BLaER1 (cell line): ENCODE measurements at regions not wholly inside any gene's neighbourhood (a gene's known extent, or its start where the extent isn't known, plus 50 kb on each side); places are given as distances from the start of the nearest gene placed in this dataset.
"Not testable (repeated sequence)": the region's sequence is repeated elsewhere in the genome, so short reads cannot be mapped to it uniquely, and the experiment has no call there.

Experiments used
- H3K27ac ChIP-seq: shearing (Covaris generic); formaldehyde crosslinking; 2 replicates; pipeline ENCODE4 v1.8.1; 2022
- H3K27me3 ChIP-seq: shearing (Covaris generic); formaldehyde crosslinking; 2 replicates; pipeline ENCODE4 v1.8.1; 2022
- H3K36me3 ChIP-seq: shearing (Covaris generic); formaldehyde crosslinking; 2 replicates; pipeline ENCODE4 v1.8.1; 2022
- H3K4me1 ChIP-seq: shearing (Covaris generic); formaldehyde crosslinking; 2 replicates; pipeline ENCODE4 v1.8.1; 2022
- H3K4me2 ChIP-seq: shearing (Covaris generic); formaldehyde crosslinking; 2 replicates; pipeline ENCODE4 v1.8.1; 2022
- H3K4me3 ChIP-seq: shearing (Covaris generic); formaldehyde crosslinking; 2 replicates; pipeline ENCODE4 v1.8.1; 2022
- H3K9ac ChIP-seq: shearing (Covaris generic); formaldehyde crosslinking; 2 replicates; pipeline ENCODE4 v1.8.1; 2022
- H3K9me3 ChIP-seq: shearing (Covaris generic); formaldehyde crosslinking; 2 replicates; pipeline ENCODE4 v1.8.1; 2022
- H4K20me1 ChIP-seq: shearing (Covaris generic); formaldehyde crosslinking; 2 replicates; pipeline ENCODE4 v1.8.1; 2022
- Cebpa-rat ChIP-seq: shearing (Covaris generic); IDR thresholded peaks from 2 replicates; pipeline ENCODE4 v1.8.1; 2022

GRCh38 chr5:75824323-75824722 lies 107.1 kb upstream of the POC5 start:
- no peaks in the 10 kb centered on the region for H3K27me3 ChIP-seq
- no peaks in the 10 kb centered on the region for H3K36me3 ChIP-seq
- no peak overlapping the region for H3K4me2 ChIP-seq
- H3K4me3 ChIP-seq, result no peak overlapping the region
- no peaks in the 10 kb centered on the region for H4K20me1 ChIP-seq
- H3K27ac ChIP-seq, result no peak overlapping the region
- TF ChIP-seq Cebpa-rat, result no peak
- no peaks in the 10 kb centered on the region for H3K4me1 ChIP-seq
- no peaks in the 10 kb centered on the region for H3K9me3 ChIP-seq
- H3K9ac ChIP-seq, result no peak overlapping the region

- Histone ChIP-seq H3K9me3 (no peaks in the 10 kb centered on the region), H4K20me1 (no peaks in the 10 kb centered on the region), H3K4me3 (no peak overlapping the region), H3K27me3 (no peaks in the 10 kb centered on the region), H3K4me1 (no peaks in the 10 kb centered on the region), H3K9ac (no peak overlapping the region), H3K4me2 (no peak overlapping the region), H3K36me3 (no peaks in the 10 kb centered on the region), H3K27ac (no peak overlapping the region)
- no peak for TF ChIP-seq Cebpa-rat
Observed at GRCh38 chr5:75823811-75824210, 106.6 kb upstream of the POC5 start.

- Histone ChIP-seq H3K9ac (no peak overlapping the region), H3K36me3 (no peaks in the 10 kb centered on the region)
Observed at GRCh38 chr5:75818661-75819060, 101.4 kb upstream of the POC5 start.

GRCh38 chr5:75799695-75800094 lies 82.5 kb upstream of the POC5 start:
- not testable (repeated sequence) for H3K36me3 ChIP-seq, H3K9ac ChIP-seq, H3K27ac ChIP-seq, H3K4me3 ChIP-seq, H3K27me3 ChIP-seq, H3K4me1 ChIP-seq, H3K4me2 ChIP-seq, H4K20me1 ChIP-seq
- peaks cover 22% of the 10 kb centered on the region for H3K9me3 ChIP-seq

More at GRCh38 chr5:75818661-75819060, 101.4 kb upstream of the POC5 start:
- Histone ChIP-seq H3K27me3 (no peaks in the 10 kb centered on the region), H3K9me3 (no peaks in the 10 kb centered on the region), H3K4me2 (no peak overlapping the region), H3K4me3 (no peak overlapping the region), H4K20me1 (no peaks in the 10 kb centered on the region), H3K27ac (no peak overlapping the region), H3K4me1 (no peaks in the 10 kb centered on the region)
- no peak for TF ChIP-seq Cebpa-rat

GRCh38 chr5:75769338-75769737 lies 52.1 kb upstream of the POC5 start:
- not testable (repeated sequence) for H3K4me3 ChIP-seq, H3K4me2 ChIP-seq, H3K27ac ChIP-seq, H3K9ac ChIP-seq, H3K27me3 ChIP-seq, H4K20me1 ChIP-seq, H3K4me1 ChIP-seq, H3K36me3 ChIP-seq
- H3K9me3 ChIP-seq, result peaks cover 21% of the 10 kb centered on the region
